AG08396 (cell line): ENCODE measurements at regions not wholly inside any gene's neighbourhood (a gene's known extent, or its start where the extent isn't known, plus 50 kb on each side); places are given as distances from the start of the nearest gene placed in this dataset.

ENCODE experiments used
- DNase-seq: peaks from one replicate; pipeline ENCODE4 v3.0.0; 2012; ENCODE audit warnings: low spot score, mixed read lengths

DNA sequence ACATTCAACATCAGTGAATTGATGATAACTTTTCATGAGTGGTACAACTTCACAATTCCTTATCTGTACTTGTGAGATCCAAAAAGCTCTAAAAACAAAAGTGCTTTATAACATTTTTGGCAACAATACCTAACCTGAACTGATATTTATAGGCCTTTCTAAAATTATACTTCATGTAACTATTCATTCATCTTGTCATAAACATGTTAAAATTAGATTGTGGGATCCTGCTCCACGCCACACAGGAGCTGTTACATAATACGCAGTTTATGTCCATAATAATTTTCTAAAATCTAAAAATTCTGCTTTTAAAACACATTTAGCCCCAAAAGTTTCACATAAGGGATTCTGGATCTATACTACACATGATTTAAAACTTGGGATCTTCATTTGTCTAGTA is 908.5 kb upstream of the CHAC2 start:
- DNase-seq = no peak

DNA sequence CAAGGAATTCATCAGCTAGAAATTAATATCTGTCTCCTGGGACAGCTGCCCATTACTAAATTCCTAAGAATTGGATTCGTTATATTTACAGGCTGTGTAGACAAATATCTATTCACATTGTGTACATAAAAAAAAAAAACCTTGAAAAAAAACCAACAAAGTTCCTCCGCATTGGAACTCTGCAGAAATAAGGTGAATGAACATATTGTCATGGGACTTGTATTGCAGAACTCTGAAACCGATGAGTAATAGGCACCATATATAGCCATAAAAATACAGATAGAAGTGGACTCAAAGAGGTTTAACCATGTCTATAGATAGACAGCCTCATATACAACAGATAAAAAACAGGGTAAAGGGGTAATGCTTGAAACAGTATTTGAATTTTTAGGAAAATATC is 909.9 kb upstream of the CHAC2 start:
- no peak for DNase-seq

DNA sequence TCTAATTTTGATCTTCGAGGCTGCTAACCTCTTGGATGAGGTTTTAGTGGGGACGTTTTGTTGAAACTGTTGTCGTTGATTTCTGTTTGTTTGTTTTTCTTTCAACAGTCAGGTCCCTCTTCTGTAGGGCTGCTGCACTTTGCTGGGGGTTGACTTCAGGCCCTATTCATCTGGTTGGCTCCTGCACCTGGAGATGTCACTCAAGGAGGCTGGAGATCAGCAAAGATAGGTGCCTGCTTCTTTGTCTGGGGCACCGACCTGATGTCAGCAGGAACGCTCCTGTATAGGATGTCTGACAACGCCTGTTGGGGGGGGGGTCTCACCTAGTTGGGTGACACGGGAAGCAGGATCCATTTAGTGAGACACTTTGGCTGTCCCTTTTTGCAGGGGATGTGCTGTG is 915.6 kb upstream of the CHAC2 start:
- DNase-seq = no peak

DNA sequence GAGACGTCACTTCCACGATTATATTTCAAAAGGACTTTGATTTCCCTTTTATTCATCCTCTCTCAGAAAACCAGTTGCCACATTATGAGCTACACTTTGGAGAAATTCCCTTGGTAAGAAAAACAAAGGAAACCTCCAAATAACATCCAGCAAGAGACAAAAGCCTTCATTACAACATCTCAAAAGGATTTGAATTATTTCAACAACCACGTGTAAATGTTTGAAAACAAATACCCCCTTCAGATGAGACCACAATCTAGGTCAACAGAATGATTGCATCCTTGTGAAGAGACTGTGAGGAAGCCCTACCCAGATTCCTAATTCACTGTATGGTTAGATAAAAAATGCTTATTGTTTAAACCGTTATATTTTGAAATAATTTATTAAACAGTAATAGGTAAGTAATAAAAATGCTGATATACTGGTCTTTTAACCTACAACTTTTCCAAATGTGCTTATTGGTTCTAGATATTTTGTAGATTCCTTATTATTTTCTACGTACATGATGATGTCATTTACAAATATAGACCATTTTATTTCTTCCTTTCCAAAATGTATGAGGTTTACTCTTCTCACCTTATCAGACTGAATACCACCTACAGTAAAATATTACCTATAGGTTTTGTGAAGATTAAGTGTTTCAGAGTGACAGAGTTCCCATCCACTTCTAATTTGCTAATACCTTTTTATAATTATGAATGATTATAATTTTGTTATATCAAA is 922.7 kb upstream of the CHAC2 start:
- DNase-seq = no peak

DNA sequence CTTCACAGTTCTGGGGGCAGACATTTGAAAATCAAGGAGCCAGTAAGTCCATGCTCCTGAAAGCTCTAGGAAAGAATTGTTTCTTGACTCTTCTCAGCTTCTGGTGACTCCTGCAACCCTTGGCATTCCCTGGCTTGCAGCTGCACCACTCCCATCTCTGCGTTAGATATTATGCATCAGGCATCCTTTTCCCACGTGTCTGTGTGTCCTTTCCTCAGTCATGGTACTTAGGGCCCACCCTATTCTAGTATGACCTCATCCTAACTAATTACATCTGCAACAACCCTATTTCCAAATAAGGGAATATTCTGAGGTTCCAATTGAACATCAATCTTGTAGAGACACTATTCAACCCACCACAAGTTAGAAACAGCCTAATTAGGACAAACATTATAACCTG is 931.7 kb upstream of the CHAC2 start:
- DNase-seq = no peak

DNA sequence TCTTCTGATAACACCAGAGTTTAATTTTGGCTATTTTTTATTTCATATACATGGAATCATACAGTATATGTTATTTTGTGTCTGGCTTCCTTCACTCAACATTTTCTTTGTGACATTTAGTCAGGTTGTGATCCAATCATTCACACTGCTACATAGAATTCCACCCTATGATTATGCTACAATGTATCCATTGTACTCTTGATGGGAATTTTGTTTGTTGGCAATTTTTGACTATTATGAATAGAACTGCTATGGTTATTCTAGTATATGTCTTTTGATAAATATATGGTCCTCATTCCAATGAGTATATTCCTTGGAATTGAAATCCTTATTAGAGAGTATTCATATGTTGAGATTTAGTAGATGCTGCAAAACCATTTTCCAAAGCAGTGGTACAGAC is 936.4 kb upstream of the CHAC2 start:
- no peak for DNase-seq

DNA sequence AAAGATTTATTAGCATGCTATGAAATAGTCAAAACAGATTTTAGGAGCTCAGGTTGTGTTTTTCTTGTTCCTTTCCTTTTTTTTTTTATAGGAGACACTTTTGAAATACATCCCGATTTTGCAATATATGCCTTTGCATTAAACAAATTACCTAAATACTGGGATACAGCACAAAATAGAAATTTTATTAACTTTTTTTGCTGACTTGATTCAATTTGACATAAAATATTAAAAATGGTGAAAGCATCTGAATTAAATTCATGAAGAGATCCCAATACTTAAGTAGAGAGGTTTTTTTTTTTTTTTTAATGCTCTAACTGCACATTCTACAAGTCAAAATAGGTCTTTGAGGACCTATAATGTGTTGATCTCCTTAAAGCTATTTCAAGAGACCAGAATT is 939.5 kb upstream of the CHAC2 start:
- DNase-seq = no peak

DNA sequence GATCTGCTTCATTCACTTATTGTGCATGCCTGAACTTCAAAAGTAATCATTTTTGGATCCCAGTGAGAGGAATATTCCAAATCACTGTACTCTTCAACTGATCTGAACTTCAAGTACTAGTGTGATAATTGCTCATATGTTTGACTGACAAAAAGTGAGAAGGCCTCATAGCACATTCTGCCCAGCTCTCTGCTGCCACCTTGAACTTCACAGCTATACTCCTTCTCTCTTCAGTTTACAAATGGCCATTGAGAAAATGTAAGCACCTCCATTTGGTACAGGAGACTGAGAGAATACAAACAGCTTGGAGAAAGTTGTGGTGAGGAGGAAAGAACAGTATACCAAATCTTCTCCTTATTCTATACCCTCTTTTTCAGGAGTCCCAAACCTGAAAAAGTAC is 946.0 kb upstream of the CHAC2 start:
- no peak for DNase-seq

DNA sequence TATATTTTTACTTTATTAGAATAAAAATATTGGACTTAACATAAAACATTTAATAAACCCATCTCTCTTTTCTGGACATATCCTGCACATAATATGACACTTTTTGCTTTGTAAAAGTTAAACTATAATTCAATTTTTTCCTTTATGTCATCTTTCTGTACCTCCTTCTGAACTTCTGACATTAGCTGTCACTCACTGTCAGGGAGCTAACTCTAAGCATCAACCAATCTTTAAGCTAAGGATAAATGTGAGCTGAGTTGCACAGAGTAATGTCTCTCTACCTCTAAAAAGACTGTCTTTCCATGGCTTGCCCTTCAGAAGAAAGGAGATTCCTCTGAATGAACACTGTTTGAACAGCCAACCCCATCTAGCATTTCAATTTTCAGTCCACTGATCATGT is 948.6 kb upstream of the CHAC2 start:
- DNase-seq = no peak

DNA sequence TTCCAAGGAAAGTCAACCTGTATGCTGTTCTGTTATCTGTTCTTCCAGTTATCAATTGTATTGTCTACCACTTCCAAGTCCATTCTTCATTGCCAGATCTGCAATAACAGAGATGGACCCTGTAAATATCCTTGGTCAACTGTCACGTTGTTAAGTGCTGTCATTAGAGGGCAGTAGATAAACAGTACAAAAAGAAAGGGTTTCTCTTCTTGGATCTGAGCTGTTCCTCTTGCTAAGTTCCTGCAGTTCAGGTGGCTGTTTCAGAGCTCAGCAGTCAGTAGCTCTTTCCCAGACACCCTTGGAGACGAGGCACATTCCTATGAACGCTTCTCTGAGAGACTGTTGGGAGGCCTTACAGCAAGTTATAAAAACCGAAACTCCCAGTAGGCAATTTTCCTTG is 957.1 kb upstream of the CHAC2 start:
- no peak for DNase-seq

DNA sequence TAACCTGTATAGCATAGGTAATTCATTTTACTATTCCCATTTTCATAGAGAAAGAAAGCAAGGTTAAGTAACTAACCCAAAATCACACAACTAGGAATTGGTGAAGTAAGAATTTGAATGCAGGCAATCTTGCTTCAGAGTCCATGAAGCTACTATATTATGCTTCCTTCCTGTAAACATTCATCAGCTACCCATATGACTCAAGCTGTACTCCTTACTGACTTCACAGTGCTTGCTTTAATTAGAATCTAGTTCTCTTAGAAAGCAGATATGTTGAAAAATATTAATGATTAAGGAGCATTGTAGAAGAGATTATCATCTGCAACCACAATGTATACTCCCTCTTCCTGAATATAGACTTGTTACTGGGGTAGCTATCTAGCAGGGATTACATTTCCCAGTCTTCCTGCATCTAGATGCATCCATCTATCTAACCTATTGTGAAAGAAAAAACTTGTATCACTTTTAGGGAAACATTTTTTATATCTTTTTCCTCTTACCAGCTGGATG is 961.6 kb upstream of the CHAC2 start:
- no peak for DNase-seq

DNA sequence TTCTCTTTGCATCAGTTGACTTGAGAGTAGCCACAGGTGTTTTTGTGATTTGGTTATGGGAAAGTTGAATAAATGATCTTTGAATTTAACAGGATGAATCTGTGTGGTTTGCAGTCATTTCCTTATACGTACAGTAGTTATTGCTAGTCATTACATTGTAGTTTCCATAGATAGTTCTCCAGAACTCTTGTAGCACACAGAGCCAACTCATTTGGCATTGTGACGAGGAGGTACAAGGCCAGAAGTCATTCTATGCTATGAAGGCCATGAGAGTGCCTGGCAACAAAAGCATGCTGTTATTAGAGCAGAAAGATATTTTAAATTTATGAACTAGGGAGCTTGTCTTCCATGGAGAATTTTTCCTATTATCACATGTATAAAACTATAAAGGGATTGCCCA is 973.0 kb upstream of the CHAC2 start:
- no peak for DNase-seq

DNA sequence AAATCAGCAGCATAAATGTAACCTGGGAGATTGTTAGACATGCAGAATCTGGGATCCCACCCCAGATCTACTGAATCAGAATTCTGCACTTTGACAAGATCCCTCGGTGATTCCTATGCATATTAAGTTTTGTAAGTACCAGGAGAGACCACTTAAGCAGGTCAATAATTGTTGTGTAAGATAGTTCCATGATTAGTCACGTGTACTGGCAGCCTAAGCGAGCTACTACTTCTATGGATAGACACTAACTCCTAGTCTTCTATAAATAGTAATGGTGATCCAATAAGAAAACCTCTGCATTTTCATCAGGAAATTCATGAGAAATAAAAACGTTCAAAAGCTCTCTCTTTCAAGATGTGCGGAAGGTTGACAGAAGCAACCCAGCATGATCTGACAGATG is 988.2 kb upstream of the CHAC2 start:
- no peak for DNase-seq

DNA sequence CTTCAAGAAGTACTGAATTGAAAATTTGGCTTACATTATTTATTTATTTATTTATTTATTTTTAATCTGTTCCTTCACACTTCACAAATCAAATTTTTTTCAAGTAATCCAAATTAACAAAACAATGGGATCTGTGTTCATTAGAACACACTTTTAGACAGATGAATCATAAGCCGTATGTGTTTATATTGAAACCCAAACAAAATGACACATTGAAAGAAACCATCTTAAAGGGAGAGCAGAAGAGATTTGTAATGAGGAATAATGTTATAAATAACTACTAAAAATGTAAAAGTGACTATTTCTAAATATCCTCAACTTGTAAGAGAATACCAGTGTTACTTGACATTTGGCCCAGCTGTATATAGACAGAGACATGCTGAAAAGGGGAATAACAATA is 991.0 kb upstream of the CHAC2 start:
- DNase-seq = no peak

DNA sequence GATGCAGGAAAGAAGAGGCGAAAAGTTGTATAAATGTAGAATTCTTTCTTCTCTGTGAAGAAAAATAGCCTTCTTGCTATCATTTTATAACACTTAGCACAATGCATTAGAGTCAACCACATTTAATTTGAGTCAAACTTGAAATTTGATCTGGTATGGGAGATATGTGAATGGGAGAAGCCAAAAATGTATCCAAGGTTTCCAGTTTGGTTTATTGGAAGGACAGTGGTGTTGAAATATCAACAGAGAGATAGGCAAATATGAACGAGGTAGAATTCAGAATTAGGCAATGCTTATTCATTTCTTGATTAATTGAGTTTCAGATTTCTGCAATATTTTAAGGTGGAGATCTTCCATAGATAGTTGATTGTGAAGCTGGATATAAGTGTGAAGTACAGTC is 991.9 kb upstream of the CHAC2 start:
- DNase-seq = no peak

DNA sequence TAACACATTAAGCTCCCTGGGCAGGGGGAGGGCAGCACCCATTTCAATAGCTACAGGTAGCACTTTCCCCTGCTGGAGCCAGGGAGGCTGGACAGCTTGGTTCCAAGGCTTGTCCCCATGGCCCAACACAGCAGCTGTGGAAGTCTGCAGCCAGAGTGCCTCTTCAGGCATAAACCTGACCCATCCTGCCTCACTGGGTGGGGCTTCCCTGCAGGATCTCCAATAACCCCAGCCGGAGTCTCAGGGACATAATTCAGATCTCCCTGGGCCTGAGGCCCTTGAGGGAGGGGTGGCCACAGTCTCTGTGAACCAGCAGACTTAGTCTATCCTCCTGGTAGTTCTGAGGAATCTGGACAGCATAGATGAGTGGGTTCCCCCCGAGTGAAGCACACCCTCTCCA is 1001.9 kb upstream of the CHAC2 start:
- no peak for DNase-seq

DNA sequence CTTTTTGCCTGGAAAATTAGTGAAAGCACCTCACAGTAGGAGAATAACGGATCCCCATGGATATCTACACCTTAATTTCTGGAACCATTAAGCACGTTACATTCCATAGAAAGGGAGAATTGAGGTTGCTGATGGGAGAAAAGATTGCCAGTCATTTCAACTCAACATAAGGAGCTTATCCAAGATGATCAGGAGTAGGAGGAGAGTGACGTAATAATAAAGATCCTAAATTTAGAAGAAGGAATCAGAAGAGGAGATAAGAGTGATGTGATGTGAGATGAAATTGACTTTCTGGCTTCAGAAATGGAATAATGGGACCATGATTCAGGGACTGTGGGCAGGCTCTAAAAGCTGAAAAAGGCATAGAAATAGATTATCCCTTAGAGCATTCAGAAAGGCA is 1017.8 kb upstream of the CHAC2 start:
- no peak for DNase-seq

DNA sequence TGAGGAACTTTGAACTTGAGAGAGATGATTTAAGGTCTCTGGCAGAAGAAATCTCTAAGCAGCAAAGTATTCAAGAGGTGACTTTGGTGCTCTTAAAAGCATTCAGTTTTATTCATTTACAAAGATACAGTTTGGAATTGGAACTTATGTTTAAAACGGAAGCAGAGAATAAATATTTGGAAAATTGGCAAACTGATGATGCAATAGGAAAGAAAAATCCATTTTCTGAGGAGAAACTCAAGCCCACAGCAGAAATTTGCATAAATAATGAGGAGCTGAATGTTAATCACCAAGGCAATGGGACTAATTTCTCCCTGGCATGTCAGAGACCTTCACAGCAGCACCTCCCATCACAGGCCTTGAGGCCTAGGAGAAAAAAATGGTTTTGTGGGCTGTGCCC is 1022.5 kb upstream of the CHAC2 start:
- no peak for DNase-seq

DNA sequence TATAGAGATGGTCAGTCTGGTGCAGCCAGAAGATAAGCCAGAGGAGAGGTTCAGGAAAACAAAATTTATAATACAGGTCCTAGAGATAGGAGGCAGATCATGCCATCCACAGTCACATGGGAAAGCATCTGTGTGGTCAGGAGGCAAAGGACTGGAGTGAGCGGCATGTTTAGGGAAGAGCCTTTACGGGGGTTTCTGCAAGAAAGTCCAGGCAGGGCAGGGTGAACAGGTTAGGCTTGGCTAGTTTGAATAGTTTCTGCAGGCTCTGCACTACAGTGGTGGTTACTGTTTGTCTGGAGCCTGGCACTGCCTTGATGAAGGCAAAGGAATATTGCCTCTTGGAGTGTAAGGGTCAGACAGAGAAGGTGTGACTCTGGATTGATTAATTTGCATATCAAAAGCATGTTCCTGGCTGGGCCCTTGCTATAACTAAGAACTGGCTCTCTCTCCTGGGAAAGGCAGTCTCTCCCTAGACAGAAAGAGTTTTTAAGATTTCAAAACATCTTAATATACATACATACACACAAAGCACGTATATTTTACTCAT is 1034.7 kb upstream of the CHAC2 start:
- no peak for DNase-seq

DNA sequence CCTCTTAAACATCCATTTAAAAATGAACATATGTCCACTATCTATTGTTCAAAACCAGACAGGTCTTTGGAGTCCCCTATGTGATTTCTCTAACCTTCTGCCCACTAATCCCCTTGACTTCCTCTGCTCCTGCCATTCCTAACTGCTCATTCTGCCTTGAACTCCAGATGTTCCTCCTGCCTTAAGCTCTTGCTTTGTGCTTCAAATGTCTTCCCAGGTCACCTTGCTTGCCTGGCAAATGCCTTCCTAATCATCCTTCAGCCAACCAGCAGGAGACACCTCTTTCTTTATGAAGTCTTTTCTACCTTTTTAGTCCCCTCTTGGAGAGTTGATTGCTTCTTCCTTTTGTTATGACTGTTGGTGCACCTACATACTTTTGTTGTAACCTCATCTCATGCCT is 1043.0 kb upstream of the CHAC2 start:
- DNase-seq = no peak

DNA sequence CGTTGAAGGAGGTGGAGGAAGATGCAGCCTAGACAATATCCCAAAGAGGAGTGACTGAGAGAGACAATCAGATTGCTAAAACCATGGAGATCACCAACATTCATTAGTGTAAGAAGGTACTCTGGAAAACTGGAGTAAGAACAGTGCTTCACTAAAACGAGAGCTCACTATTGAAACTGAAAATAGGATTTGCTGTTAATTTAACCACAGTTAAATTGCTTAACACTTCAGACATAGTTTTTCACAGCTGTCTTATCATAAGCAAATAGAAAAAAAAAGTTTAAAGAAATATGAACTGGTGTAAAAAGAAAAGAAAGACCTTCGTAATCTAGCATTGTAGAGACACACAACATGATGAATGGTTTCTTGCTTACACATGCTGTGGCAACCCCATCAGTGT is 1049.8 kb upstream of the CHAC2 start:
- no peak for DNase-seq

DNA sequence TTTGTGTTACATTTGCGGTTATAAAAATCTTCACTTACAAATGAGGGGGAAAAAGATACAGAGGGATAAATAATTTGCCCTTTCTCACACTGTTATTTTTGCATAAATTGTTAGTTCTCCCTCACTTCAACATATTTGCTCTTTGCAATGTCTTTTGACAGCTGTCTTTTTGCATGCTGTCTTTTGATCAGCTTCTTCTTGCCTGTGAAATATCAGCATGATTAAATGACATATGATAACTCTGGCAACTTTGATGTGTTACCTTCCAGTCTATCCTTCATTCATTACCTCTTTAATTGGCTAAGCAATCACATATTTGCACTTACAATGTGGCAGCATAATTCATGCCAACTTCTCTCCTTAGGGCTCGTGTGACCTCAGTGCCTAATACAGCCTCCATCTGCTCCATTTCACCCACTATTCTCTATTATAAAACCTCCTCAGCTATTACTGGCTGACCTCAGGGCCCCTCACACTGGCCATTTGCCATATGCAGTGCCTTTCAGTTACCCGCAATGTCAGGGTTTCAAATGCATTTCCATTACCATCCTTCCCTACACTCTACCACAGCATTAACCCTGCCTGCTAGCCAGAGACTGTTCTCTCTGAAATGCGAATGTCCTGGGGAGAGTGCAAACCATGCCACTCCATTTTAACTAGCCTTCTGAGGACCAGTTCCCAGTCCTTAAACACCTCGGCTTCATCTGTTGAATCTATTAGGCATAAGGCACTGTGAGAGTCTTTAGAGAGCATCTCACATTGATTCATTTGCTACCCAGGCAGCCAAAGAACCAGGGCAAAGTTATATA is 1056.6 kb upstream of the CHAC2 start:
- DNase-seq = no peak

DNA sequence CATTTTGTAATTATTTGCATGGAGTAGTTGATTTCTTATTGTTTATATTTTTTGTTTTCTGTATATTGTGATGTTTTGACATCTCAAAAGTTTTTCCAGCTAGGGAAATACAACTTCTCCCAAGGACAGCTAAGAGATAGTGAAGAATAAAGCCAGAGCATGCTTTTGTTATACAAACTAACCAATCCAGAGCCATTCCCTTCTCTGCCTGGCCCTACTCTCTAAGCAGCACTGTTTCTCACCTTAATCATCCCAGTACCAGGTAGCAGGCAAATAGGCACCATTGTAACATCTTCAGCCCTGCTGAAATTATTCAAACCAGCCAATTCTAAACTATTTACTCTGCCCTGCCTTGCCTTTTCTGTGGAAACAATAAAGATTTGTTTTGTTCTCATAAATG is 1063.4 kb upstream of the CHAC2 start:
- DNase-seq = no peak
